GM12865 (cell line): ENCODE measurements at regions not wholly inside any gene's neighbourhood (a gene's known extent, or its start where the extent isn't known, plus 50 kb on each side); places are given as distances from the start of the nearest gene placed in this dataset.

Source experiments
- DNase-seq: peaks from one replicate; pipeline ENCODE4 v3.0.0; 2010; ENCODE audit warnings: low read depth
- H3K4me3 ChIP-seq: 2 replicates; pipeline ENCODE4 v1.5.1; 2011; ENCODE audit warnings: mild to moderate bottlenecking, low read depth, low read length, control low read depth
- TF ChIP-seq, protein P1 (sequence below): IDR thresholded peaks from 2 replicates; pipeline ENCODE4 v1.5.1; 2011; ENCODE audit warnings: low read length, control low read depth, low read depth, inconsistent platforms; ENCODE audit not compliant: insufficient read depth; ENCODE audit errors: missing control alignments

DNA sequence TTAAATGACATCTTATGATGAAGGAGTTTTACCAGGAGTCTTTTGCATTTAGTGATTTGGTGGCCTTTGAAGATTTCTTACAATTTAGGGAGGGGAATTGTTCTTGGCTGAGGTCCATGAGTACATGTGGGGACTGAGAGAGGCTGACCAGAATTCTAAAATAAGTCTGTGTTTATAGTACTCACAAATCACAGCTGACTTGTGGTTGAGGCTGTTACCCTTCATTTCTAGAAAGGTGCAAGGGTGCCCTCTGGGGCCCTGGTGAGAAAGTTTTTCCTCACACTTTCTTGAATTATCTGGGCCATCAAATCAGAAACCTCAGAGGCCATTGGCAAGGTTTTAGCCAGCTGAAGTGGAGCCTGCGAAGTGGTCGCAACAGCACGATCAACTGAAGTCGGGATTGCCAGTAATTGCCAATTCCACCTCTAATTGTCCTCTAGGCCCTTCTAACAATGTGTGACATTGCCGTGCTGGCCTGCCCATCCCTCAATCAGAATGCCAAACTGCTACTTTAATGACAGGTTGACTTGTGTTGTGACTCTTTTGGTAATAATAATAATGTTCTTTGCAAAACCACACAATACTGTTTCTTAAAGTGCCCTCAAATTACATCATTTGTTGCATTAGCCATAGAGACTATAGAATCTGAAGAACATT lies 221.6 kb downstream of the OGFRL1 start:
- peak; percentile 58 for DNase-seq
- TF ChIP-seq, protein P1, sequence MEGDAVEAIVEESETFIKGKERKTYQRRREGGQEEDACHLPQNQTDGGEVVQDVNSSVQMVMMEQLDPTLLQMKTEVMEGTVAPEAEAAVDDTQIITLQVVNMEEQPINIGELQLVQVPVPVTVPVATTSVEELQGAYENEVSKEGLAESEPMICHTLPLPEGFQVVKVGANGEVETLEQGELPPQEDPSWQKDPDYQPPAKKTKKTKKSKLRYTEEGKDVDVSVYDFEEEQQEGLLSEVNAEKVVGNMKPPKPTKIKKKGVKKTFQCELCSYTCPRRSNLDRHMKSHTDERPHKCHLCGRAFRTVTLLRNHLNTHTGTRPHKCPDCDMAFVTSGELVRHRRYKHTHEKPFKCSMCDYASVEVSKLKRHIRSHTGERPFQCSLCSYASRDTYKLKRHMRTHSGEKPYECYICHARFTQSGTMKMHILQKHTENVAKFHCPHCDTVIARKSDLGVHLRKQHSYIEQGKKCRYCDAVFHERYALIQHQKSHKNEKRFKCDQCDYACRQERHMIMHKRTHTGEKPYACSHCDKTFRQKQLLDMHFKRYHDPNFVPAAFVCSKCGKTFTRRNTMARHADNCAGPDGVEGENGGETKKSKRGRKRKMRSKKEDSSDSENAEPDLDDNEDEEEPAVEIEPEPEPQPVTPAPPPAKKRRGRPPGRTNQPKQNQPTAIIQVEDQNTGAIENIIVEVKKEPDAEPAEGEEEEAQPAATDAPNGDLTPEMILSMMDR: peak; percentile 52
- no peak overlapping the region for H3K4me3 ChIP-seq

DNA sequence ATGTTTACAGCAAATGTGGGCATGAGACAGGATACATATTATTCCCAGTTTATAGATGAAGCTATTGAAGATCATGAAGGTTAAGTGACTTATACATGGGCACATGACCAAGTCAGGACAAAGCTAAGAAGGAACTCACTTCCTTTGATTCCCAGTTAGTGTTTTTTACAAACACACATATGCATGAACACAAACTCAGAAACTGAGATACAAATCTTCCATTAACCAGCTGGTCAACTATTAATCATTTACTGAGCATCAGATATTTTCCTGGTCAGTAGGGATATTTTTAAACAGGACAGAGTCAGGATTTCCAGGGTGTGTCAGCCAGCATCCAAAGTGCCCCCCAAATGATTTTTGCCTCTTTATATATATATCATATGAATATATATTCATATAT lies 222.2 kb downstream of the OGFRL1 start:
- TF ChIP-seq, protein P1: no peak
- no peak overlapping the region for H3K4me3 ChIP-seq
- DNase-seq: no peak

DNA sequence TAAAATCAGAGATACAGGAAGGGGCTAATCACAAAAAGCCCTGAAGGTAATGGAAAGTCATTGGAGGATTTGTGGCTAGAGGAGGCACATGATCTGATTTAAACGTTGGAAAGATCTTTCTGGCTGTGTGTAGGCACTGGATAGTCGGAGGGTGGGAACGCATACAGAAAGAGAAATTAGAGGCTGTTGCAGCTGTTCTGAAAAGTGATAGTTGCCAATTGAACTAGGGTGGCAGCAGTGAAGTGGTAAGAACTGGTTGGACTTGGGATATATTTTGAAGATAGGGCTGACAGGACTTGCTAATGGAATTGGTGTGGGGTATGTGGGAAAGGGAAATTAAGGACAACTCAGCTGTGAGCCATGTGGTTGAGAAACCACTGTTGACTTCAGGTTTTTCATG lies 223.6 kb downstream of the OGFRL1 start:
- H3K4me3 ChIP-seq: no peak overlapping the region
- DNase-seq: no peak

DNA sequence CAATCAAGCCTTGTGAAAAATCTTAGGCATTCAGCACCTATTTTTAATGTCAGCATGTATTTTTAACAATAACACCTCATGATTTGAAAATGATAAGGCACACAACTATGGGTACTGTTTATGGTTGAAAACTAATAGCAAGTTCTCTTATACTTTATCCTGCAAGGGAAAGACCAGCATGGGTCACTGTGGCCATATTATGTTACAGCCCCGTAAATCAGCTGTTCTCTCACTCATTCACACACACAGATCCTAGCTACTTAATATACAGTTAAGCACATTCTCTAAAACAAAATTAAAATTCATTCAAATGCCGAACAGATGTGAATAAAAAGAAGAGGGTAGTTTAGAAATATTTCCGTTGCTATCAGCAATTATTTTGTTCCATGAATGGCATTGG lies 224.4 kb downstream of the OGFRL1 start:
- no peak overlapping the region for H3K4me3 ChIP-seq
- DNase-seq: no peak
- TF ChIP-seq, protein P1: no peak

More for the DNA sequence above, 223.6 kb downstream of the OGFRL1 start:
- TF ChIP-seq, protein P1: no peak

DNA sequence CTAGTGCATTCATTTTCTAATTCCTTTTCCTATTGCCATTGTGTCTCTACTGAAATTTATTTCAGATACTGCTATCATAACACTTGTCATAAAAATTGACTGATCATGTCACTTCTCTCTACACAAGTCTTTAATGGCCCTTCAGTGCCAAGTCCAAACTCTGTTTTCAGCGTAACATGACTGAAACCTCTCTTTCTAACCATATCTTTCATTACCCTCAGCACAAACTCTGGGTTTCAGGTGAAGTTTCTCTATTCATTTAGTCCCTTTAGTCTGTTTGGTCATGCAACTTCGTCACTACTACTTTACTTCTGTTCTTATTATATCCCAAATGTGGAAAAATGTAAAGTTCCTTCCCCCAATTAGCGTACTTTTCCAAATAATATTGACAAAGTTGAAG lies 234.9 kb downstream of the OGFRL1 start:
- DNase-seq: peak; percentile 31
- H3K4me3 ChIP-seq: no peak overlapping the region
- TF ChIP-seq, protein P1: no peak

DNA sequence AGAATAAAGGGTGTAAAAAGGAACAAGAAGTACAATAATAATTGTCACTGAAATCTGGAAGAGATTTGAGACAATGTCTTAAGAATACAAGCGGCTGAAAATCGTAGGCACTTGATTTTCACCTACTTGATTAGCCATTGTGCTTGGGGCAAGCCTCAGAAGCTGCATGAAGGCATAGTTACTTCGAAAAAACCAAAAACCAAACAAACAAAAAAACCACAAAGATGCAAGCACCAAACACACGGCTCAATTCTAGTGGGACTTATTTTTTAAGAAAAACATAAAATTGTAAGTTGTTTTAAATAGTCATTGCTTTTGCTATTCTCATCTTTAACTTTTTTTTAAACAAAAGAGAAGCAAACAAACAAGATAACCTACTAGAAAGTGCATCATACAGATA lies 235.6 kb downstream of the OGFRL1 start:
- H3K4me3 ChIP-seq: no peak overlapping the region
- TF ChIP-seq, protein P1: no peak
- no peak for DNase-seq

DNA sequence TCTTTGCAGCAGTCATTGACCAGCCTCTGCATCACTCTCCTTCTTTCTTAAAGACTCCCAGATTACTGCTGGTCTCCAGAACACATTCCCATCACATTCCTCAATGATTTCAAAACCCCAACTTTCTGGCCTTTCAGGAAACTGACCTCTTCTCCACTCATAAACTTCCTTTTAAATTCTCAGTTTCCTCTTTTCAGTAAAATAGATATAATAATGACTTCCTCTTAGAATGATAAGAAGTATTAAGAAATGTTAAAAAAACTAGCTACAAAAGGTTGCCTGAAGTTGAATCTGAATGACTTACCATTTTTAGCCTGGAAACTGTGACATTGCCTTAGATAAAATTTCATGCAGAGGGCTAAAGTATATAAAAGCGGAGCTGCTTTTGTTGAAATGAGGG lies 239.3 kb downstream of the OGFRL1 start:
- no peak overlapping the region for H3K4me3 ChIP-seq
- TF ChIP-seq, protein P1: no peak
- DNase-seq: no peak
